ENCODE measurements at regions not wholly inside any gene's neighbourhood (a gene's known extent, or its start where the extent isn't known, plus 50 kb on each side); places are given as distances from the start of the nearest gene placed in this dataset.

- DNase-seq, result no peak
Measured at GRCh38 chr4:41883988-41884734, 51.1 kb upstream of the TMEM33 start.

GRCh38 chr4:41882625-41883347, 52.4 kb upstream of the TMEM33 start:
- peak; percentile 41 for DNase-seq

DNA sequence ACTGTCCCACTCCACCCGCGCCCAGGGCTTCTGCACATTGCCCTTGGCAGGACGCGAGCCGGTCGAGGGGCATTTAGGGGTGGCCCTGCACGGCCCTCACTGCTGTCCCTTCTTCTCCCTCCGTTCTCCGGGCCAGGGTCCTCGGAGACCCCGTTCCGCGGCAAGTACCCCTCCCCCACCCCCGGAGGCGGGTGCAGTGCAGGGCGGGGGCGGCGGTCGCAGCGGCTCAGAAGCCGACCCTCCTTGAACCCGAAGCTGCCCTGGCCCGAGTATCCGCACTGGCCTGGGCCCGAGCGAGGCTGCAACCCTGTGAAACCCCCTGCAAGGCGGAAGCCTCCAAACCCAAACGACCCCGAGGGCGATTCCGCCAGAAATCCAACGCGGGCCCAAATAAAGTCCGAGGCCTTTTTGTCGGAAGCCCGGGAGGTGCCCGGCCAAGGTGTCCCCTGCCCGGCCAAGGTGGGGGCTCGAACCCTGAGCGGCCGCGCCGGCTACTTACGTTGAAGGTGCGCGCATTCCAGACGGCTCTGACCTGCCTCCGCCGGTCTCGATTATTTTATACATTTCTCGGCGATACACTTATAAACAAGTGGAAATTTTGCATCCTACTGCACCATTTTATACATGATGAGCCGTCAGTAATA, 53.1 kb upstream of the TMEM33 start:
- no peak for DNase-seq

GRCh38 chr4:41880840-41881831, 54.1 kb upstream of the TMEM33 start:
- DNase-seq, result peak; percentile 26

DNA sequence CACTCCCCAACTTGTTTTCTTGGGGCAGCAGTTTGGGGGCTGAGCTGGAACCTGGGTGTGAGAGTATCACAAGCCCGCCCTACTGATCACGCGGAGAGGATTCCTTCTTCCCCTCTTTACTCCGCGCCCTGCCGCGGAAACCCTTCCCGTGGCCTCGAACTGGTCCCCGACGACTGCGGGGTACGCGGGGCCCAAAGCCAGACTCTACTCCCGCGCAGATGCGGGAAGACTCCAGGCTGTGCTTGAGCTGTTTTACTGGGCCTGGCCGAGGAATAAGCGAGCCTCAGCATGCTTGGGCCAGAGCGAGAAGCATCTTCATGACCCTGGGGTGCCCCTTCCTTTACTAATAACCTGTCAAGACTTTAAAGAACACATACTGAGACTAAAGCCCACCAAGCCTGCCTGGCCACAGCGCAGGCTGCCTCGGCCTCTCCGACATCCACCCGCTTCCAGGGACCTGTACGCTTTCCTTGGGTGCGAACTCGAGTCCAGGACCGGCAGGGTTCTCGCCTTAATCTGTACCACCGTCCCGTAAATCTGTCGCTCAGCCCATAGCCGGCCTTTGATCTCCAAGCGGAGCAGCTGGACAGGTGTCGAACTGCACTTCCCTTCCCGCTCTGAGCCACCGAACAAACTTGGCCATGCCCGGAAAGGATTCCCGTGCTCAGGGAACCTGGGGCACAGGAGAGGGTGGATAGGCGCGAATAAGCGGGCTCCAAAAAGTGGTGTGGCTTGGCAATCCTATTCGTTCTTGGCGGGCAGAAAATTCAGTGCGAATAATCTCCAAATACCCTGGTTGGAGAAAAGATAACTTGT, 55.0 kb upstream of the TMEM33 start:
- DNase-seq, result no peak

- no peak for DNase-seq
Measured at GRCh38 chr4:41879552-41879951, 55.7 kb upstream of the TMEM33 start.

- no peak for DNase-seq
Measured at GRCh38 chr4:41878991-41879491, 56.2 kb upstream of the TMEM33 start.

DNA sequence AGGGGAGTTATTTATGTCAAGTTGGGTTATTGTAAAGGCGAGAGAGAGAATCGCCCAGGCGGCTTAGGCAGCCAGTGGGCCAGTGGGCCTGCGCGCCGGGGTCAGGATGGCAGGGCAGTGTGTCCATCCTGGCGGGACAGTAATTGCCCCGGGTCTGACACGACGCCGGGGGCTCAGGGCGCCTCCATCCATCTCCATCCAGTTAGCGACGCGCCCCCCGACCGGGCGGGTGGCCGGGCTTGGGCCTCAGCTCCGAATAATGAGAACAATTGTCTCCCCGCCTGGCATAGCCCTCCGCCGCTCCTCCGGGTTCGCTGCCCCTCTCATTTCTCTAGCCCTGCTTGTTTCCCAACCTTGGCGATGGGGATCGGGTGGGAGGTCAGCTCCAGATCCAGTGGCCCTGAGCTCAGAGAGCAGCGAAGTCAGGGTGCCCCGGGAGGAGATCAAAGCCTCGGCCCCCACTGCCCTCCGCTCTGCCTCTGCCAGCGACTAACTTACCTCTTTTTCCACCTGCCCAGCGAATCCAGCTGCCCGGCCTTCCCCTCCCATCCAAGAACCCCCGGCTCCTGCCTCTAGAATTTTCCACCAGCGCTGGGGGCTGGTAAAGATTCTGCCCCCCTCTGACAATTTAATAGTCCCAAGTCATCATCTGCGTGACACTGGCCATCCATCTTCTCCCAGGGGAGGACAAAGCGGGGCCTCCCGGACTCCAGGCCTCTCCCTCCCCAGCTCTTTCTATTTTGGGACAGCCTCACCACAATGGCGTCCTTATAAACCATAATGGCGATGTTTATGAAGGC, 56.9 kb upstream of the TMEM33 start:
- DNase-seq, result no peak

DNA sequence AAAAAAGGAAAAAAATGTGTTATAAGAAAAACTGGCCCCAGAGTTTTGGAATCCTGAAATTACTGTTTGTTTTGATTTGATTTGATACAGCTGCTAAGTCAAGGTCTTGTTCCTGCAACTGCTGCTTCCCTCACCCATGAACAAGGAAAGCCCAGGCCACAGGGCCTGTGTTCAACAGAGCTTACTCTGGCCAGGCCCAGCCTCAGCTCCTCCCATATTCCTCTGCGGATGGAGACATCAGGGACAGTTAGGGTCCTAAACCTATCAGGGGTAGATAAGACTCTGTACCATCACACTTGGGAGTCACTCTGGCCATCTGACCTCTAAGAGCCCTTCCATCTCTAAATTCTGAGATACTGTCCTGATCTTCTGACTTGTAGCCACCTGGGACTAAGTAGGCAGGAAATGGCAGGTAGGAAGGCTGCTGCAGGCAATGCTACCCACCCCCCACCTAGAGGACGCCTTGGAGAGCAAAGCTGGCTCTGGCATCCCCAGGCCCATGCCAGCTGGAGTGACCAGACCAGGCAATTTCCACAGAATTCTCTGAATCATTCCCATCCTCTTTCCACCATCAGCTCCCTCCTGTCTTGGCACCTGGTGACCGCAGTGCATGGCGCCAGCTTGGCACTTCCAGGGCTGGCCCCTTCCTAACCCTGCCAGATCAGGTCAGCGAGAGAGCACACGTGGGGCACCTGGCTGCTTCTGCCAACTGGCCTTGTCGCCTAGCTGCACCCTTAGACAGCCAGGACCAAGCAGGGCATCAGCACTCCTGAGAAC, 58.0 kb upstream of the TMEM33 start:
- no peak for DNase-seq

DNA sequence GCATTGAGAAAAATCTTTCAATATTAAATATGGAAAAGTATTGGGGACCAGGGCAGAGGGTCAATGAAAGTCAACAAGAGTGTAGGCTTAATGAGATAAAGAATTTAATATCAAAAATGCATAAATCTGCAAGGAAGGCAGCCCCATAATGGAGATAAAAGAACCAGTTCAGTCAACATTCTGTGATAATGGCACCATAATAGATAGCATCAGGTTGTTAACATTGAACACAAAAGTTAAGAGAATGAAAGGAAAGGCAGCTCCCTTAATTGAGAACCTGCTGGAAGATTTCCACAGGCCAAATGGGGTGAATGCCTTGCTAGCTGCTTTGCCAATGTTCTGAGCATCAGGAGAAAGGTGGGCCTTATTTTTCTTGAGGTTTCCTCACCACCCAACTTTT, 60.4 kb upstream of the TMEM33 start:
- no peak for DNase-seq

- DNase-seq, result no peak
Measured at GRCh38 chr4:41874398-41874797, 60.8 kb upstream of the TMEM33 start.

DNA sequence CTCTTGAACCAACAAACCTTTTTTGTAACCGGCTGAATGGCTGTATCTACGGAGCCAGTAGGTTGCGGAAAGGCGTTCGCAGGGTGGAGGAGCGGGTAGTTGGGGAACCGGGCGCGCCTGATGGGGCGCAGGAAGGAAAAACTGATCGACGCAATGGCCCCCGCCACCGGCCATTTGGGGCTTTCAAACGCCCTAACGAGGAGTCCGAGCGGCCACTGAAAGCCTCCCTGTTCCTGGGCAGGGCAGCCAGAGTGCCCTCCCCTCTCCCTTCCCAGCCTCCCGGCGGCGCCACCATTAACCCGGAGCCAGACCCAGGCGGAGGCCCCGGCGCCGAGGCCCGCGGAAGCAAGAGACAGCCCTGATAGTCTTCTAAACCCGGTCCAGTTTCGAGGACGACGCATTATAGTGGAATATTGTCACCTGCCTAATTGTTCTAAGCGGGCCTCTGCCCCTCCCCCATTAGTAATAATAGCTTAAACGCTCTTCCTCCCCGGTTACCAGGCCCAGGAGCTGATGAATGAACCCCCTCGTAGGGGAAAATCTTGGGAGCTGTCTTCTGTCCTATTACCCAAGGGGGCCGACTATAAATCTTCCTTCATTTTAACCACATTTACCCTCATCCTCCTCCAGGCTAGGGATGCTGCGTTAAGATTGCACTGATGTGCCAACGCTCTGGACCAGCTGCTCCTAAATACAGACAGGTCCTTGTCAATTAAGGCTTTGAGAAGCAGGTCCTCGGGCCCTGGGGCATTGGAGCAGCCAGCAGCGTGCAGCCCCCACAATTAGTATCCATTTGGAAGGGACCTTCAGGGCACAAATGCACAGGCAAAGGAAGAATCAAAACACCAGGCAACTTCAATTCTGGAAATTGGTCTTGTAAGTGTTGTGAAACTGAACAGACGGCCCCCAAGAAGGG, 61.6 kb upstream of the TMEM33 start:
- DNase-seq, result no peak

GRCh38 chr4:41870035-41870434, 65.2 kb upstream of the TMEM33 start:
- DNase-seq, result no peak

DNA sequence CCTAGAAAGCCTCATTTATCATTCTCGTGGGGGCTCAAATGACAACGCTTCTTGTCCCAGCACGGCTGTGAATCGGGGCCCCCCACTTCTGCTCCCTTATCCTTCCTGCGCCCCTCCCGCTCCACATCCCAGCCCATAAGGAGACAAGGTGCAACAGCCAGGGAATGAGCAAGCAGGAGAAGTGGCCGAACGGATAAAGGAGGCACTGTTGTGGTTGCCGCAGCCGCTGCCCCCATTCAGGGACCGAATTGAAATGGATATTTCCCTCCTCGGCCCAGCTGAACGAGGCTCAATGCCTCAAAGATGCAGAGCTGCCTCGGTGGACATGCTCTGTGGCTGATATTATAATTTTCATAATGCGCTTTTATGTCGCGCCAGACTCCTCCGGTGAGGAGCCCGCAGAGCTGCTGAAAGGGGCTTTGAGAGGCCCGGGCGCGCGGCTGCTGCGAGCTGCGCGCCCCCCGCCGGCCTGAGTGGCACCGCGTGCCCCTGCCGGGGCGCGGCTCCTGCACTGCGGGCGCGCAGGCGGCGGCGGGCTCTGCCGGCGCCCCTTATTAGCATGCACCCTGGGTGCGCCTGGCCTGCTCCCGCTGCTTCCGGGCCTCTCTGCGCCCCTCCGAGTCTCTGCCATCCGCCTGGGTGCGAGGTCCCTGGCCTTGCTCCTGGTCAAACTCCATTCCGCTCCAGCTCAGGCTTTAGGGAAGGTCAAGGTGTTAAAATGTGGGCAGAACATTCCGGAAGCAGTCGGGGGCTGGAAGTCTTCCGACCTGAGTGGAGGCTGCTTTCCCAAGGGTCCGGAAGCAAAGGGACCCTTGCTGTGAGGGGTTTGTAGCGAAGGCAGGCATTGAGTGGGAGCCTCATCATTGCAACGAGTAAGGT, 68.2 kb upstream of the TMEM33 start:
- peak; percentile 14 for DNase-seq

DNA sequence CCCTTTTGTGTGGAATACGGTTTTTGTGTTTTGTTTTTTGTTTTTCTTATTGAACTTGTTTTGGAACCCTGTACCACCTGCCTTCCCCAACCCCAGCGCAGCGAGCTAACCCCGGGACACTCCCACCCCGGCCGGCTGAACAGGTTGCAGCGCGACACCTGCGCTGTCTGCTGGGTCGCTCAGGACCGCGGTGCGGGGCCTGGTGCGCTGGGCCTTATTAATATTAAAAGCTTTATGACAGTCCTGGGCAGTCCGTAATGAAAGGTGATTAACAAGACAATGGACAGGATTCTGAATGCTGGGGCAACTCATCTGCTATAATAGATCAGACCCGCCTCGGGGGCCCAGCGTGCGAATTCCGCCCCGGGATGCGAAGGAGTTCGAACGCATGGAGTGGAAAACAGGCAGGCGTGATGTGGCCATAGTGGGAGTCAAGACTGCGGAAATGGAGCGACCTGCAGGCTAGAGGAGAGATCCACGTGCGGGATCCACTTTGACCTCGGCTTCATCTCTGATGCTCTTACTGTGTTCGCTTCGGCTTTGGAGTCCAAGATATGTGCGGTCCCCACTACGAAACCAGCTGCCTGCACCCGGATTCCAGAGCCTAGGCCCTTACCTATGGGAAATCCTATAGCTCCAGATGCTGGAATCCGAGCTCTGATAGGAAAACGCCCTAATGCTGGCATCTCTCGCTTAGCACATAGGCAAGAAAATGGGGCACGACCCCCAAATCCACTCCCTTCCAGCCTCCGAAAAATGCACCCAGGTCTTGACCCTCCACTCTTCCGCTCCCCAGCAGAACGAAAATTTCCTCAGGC, 69.0 kb upstream of the TMEM33 start:
- DNase-seq, result no peak

DNA sequence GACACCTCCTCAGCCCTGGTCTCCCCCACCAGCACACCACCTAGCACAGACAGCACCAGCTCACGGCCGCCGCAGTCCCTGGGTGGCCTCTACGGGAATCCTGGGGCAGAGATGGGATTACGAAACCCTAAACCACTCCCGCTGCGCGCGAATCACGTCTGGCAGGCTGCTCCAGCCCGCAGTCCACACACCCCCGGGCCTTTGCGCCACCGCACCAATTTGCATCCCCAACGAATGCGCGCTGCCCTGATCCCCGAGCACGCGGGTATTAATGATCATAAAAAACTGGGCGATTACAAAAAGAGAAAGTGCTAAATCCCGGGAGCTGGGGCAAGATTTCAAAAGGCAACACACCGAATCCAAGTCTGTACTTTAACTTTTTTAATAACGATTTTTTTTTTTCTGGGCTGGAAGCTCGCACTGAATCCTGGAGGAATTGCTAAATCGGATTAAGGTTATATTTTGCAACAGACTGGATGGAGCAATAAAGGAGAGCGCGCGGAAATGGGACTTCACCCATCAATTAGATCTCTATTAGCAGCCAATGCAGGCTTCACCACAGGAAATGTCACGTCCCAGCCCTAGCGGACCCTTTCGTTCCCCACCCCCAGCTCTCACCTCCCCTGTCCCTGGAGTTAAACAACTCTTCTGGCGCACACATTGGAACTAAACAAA, 69.8 kb upstream of the TMEM33 start:
- no peak for DNase-seq

Data from NCI-H1092 treated with DMSO at 0.1 percent for 48 hours (cell line).